HG03460 (cell line): ENCODE measurements at regions not wholly inside any gene's neighbourhood (a gene's known extent, or its start where the extent isn't known, plus 50 kb on each side); places are given as distances from the start of the nearest gene placed in this dataset.
"Not testable (repeated sequence)": the region's sequence is repeated elsewhere in the genome, so short reads cannot be mapped to it uniquely, and the experiment has no call there.

Source experiments
- ATAC-seq: cut with Tn5 transposase; IDR thresholded peaks from one replicate; pipeline ENCODE4 v1.9.1; 2021; ENCODE audit not compliant: unreplicated experiment

DNA sequence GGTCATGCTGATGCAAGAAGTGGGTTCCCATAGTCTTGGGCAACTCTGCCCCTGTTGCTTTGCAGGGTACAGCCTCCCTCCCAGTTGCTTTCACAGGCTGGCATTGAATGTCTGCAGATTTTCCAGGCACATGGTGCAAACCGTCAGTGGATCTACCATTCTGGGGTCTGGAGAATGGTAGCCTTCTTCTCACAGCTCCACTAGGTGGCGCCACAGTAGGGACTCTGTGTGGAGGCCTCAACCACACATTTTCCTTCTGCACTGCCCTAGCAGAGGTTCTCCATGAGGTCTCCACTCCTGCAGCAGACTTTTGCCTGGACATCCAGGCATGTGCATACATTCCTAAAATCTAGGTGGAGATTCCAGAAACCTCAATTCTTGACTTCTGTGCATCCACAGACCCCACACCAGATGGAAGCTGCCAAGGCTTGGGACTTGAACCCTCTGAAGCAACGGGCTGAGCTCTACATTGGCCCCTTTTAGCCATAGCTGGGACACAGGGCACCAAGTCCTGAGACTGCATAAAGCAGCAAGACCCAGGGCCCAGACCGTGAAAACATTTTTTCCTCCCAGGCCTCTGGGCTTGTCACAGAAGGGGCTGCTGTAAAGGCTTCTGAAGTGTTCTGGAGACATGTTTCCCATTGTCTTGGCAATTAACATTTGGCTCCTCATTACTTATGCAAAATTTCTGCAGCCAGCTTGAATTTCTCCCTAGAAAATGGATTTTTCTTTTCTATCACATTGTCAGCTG, 466.2 kb upstream of the PBX1 start:
- ATAC-seq, result no peak

DNA sequence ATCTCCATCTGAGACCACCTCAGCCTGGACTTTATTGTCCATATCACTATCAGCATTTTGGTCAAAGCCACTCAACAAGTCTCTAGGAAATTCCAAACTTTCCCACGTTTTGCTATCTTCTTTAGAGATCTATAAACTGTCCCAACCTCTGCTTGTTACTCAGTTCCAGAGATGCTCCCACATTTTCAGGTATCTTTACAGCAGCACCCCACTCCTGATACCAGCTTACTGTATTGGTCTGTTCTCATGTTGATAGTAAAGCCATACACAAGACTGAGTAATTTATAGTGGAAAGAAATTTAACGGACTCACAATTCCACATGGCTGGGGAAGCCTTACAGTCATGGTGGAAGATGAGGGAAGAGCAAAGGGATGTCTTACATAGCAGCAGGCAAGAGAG, 465.4 kb upstream of the PBX1 start:
- ATAC-seq, result no peak

DNA sequence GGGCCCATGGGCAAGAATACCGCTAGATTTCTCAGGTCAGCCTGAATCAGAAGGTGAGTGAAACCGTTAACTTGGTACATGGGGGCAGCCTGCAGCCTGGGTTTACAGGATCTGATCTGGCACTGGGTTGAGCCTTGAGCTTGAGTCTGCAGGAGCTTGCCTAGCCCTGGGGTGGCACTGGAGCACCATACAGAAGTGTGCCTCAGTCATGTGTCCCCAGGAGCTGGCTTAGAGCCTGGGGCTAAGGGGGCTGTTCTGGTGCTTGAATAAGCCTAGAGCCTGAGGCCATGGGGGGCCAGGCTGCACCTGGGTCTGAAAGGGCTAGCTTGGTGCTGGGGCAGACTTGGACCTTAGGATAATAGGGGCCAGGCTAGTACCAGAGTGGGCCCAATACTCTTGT, 457.2 kb upstream of the PBX1 start:
- no peak for ATAC-seq

DNA sequence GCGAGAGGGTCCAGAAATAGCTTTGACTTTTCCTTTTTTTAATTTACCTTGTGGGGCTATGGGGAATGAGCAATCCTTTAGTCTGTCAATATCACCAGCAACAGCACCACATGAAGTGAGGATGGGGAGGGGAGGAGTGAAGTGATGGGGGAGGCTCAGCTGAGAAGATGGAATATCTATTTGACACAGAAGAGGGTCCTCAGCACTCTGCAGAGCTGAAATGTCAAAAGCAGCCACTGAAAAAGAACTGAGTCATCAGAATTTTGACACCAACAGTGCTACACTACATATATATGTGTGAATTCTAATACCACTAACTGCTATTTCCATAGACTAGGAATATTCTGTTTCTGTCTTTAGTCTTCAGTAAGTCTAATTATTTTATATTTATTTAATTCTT, 427.0 kb upstream of the PBX1 start:
- ATAC-seq, result no peak

DNA sequence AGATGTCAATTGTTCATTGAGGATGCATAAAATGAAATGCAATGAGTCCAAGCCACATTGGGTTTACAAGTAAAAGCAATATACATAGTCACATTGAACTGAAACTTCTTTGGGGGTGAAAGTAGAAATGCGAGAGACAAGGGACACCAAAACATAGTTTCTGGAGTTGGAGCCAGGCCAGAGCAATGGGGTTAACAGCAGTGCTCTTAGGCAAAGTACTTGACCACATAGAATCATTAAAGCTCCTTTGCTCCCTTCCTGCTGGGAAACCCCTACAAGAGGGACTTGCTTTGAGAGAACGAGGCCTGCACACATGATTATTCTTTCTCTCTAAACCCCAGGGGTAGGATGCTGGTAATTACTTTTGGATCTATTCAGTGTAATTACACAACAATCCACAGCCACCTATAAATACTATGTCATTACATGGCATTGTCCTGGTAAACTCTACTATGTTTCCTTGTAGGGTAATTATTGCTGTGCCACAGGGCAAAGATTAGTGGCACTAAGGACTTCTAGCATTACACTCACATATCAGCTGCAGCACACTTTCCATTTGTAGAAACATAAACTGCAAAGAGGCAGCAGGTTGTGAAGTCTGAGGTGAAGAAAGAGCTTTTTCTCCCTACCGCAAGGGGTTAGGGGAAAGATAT, 421.6 kb upstream of the PBX1 start:
- ATAC-seq, result no peak

DNA sequence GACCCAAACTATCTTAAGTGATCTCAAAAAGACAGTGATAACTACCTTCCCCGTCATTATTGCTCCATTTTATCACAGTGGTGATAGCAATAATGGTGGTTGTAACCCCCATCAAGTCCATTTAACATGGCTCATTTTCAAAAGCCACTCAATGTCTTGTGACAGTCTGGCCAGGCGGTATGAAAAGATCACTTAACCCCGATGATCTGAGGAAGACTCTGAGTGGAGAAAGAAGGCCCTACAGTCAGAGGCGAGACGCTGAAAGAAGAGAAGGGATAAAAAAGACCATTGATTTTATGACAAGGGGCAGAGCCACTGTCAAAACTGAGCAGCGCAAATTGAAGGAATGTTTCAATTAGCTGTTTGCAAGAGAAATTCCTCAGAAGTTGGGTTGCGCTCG, 417.2 kb upstream of the PBX1 start:
- no peak for ATAC-seq

DNA sequence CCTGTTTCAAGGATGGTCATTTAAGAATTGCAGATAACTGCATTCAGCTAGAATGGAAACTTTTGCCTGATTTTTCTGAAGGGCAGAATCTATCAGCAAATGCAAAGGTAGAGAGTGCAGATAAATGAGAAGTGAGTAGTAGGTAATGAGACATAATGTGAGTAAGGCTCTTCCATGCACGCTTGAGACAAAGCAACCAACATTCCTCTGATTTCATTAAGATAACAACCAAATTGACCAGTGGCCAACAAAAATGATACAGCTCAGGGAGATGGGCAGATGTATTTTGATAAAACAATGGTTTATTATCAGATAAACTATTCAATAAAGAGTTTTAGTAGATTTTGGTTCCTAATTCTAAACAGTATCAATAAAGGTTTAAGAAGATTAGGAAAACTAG, 404.4 kb upstream of the PBX1 start:
- no peak for ATAC-seq

DNA sequence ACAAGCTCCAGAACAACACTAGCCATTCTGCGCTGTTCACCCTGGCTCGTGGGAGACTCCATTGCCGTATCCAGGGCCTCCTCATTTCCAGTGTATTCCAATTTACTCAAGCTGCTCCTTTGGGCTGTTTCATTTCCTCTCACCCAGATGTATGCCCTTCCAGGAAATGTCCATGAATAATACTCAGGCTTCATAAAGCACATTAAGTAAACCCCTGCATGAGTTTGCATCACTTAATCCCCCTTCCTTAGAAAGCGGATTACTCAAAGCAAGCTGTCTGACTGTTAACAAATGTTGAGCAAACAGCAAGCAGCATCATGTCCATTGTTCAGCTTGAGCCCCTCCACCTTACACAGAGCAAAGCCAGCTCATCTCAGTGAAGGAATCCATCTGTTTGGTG, 403.6 kb upstream of the PBX1 start:
- no peak for ATAC-seq

DNA sequence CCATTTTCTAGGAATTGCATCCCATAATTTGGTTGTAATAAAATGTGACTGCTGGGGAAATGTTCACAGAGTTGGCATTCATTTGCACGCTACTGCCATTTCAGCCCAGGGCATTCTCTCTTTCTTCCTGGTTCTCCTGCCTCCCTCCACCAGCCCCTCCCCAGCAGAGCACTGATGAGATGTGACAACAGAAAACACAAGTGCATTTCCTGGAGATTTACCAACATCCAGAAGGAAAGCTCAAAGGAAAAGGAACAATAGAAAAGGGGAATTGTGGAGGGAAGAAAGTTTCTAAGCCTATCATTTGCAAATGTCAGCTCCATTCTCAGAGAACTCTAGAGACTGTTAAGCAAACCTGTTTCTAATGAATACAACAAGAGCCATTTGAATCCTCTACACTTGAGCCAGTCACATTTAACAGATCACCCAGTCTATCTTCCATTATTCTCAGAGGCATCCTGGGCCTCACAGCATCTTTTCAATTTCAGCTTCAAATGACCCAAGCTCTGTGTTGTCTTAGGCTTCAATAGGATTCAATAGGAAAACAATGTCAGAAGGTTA, 395.6 kb upstream of the PBX1 start:
- ATAC-seq, result no peak

DNA sequence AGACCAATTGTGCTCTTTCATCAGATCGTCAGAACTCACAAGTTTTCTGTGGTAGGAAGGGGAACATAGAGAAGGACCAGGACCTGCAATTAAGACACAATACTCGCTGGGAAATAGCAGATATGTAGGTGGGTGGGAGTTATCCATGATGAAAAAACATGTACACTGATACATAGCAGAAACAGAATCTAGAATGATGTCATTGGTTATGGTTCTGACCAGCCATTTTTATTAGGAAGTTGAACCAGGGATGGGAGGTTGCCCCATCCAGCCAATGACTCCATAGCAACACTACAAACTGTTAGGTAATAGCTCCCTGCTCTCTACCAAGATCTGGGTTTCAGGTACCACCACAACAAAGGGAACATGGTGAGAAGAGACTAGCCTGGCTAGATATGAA, 393.5 kb upstream of the PBX1 start:
- no peak for ATAC-seq

DNA sequence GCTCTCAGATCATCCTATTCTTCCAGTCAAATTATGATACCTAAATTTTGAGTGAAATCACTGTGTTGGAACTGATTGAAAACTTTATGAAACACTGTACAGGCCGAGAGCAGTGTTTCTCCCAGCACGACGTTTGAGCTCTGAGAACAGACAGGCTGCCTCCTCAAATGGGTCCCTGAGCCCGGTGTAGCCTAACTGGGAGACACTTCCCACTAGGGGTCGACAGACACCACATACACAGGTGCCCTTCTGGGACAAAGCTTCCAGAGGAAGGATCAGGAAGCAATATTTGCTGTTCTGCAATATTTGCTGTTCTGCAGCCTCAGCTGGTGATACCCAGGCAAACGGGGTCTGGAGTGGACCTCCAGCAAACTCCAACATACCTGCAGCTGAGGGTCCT, 392.5 kb upstream of the PBX1 start:
- not testable (repeated sequence) for ATAC-seq

DNA sequence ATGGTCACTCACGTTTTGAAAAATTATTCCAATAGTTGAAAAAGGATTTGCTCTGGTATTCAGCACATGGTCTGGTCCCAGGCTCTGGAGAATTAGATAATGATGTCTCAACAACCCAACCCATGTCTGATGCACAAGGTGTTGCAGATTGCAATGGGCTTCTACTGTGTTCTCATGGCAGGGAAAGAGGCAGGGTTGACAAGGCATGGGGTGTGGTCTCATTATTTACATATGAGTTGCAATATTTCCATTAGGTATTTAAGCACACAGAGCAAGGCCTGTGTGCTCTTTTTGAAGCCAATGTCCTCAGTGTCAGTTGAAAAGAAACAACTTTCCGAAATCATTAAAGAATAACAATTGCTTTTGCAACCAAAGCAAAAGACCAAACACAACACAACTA, 381.9 kb upstream of the PBX1 start:
- ATAC-seq, result no peak

DNA sequence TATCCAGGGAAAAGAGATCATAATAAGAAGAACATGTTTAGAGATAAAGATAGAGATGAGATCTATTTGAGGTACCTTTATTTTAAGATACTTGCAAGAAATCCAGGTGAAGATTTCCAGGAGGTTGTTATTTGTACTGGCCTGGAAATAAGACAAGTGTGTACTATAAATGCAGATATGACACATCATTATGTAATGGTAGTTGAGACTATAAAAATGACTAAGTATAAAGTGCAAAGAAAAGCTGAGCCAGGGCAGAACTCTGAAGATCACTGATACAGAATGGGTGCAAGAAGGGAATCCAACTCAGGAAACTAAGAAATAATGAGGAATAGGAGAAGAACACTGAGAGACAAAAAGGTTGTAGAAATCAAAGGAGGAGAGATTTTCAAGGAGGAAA, 378.2 kb upstream of the PBX1 start:
- no peak for ATAC-seq

DNA sequence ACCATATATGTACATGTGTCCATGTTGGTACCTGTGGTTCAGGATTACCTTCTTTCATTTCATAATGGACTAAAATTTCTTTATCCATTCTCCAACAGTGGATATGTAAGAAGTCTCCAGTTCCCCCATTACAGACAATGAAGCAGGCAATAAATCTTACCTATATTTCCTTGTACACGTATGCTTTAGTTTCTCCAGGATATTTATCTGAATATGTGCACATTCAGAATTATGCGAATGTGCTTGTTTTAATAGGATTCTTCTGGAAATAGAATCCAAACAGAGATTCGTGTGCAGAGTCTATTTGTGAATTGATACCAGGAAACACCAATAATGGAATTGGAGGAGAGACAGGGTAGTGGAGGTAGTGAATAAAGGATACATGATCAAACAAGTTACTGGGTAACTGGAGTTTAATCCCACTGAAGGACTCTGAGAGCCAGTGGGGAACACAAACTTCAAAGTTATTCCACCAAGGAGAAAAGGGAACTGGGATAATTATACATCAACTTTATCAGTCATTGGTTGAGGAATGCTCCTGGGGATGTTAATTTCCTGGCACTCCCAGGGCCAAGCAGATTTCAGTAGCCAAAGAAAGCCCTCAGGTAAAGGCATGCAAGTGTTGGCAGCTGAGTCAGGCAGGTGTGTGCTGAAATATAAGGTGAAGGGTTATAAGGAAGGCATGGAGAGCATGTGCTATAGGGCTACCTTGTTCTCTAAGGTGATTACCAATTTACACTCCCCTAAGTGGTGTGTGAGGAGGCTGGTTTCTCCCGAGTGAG, 374.9 kb upstream of the PBX1 start:
- ATAC-seq, result no peak

DNA sequence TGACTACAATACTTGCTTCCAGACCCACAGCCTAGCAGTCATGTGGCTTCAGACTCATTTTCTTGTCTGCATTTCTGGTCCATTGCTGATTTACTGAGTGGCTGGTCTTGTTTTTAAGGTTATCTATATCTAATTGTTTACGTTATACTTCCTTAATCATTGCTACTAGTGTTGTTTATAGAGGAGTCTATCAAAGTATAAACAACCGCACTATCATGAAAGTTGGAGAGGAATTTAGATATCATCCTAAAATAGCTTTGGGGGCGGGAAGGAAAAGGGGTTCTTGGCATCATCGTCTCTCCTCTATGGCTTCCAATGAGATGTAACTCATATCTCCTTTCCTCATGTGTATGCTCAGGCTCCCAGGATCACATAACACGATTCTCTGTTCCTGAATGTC, 372.1 kb upstream of the PBX1 start:
- ATAC-seq, result no peak

DNA sequence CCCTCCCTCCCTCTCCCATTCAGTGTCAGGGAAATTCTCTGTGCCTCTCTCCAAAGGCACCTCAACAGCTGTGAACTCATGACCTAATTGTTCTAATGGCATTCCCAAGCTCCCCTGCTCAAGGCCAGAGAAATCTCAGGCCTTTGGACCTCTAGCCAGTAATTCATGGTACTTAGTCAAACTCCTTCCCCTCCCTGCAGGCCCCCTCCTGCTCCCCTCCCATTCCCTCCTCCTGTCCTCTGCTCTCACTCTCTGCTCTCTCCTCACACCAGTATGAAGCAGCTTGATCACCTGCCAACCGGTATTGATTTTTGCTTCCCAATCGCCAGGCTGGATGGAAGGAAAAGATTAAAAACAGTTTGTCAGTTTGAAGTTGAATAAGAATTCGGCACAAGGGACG, 370.5 kb upstream of the PBX1 start:
- ATAC-seq, result no peak

DNA sequence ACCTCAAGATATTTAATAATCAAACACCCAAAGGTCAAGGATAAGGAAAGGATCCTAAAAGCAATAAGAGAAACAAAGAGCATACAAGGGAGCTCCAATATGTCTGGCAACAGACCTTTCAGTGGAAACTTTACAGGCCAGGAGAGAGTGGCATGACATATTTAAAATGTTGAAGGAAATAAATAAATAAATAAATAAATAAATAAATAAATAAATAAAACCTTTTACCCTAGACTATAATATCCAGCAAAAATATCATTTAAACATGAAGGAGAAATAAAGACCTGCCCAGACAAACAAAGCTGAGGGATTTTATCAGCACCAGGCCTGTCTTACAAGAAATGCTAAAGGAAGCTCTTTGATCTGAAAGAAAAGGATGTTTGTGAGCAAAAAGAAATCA, 367.8 kb upstream of the PBX1 start:
- ATAC-seq, result no peak

DNA sequence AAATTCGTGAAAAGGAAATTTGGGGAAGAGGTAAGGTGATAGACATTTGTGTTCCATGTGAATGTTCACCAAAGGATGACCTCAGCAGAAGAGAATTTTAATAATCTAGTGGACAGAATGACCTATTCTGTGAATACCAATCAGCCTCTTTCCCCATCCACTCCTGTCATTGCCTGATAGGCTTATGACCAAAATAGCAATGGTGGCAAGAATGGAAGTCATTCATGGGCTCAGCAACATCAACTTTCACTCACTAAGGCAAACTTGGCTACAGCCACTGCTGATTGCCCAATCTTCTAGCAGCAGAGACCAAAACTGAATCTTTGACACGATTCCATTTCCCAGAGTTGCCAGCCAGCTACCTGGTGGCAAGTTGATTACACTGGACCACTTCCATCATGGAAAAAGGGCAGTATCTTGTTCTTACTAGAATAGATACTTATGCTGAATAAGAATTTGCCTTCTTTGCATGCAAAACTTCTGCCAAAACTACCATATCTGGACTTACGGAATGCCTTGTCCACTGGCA, 348.7 kb upstream of the PBX1 start:
- ATAC-seq, result no peak

DNA sequence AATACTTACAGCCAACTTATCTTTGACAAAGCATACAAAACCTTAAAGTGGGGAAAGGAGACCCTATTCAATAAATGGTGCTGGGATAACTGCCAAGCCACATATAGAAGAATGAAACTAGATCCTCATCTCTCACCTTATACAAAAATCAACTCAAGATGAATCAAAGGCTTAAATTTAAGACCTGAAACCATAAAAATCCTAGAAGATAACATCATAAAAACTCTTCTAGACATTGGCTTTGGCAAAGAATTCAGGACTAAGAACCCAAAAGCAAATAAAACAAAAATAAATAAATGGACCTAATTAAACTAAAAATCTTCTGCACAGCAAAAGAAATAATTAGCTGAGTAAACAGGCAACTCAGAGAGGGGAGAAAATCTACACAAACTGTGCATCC, 335.6 kb upstream of the PBX1 start:
- ATAC-seq, result no peak

DNA sequence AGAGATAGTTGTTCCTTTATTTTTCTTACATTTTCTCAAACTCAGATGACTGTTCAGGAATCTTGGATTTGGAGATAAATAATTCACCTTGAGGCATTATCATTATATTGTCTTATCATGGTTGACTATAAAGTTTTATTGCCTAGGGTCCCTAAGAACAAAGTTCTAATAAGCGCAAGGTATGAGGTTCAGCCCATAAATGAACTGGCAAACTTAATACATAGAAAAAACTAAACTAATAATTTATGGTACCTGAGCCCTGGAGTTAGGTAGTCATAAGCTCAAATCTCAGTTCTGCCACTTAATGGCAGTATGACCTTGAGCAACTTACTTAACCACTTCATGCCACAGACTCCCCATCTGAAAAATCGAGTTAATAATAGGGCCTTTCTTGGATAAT, 334.0 kb upstream of the PBX1 start:
- no peak for ATAC-seq

DNA sequence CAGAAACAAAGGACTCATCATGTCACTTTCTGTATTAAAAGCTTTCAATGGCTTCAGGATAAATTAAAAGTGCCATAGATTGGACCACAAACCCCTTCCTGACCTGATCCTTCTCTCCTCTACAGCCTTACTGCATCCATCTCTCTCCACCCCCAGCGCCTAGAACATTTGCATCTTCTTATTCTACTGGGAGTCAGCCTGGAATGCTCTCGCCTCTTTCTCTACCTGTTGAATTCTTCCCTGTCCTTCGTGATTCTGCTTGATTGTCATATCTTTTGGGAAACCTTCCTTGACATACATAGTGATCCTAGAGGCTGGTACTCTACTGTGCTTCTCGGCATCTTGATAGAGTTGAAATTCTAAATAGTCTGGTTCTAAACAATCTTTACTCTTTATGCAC, 332.0 kb upstream of the PBX1 start:
- ATAC-seq, result no peak

DNA sequence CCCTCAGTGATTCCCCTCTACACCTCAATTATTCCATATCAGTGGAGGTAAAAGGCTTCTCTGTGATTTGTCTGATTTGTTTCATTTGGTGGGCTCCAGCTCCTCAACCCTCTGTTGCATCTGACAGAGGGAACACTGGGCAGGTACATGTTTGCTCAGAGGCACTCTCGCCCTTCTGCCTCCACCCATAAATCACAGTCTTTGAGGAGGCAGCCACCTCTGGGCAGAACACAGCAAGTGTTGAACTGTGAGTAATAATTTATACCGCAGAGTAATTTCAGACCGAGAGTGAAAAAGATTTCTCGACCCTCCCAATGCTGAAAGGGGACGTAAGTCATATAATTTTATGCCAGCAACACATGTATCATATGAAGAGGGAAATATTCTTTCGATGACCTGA, 330.1 kb upstream of the PBX1 start:
- ATAC-seq, result no peak
